ENCODE measurements at regions not wholly inside any gene's neighbourhood (a gene's known extent, or its start where the extent isn't known, plus 50 kb on each side); places are given as distances from the start of the nearest gene placed in this dataset.

DNA sequence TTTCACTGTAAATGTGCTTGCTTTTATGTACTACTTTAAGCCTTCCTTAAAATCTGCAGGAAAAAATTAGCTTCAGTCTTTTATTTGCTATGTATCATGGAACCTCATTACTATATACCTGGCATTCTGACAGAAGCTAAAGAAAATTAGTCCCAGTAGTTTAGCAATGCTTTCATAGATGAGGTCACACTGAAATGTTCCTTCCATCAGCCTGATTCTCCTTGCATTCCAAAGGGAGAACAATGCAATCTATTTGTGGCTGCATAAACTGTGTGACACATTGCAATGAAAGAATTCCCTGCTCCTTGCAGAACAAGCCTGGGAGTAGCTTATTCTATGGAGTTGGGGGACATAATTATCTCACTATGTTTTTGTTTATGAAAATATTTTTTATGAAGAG is 691.5 kb upstream of the ARPP21 start:
- H3K36me3 ChIP-seq (replicated peaks): no peaks in the 10 kb centered on the region
- peak; percentile 74 for DNase-seq

DNA sequence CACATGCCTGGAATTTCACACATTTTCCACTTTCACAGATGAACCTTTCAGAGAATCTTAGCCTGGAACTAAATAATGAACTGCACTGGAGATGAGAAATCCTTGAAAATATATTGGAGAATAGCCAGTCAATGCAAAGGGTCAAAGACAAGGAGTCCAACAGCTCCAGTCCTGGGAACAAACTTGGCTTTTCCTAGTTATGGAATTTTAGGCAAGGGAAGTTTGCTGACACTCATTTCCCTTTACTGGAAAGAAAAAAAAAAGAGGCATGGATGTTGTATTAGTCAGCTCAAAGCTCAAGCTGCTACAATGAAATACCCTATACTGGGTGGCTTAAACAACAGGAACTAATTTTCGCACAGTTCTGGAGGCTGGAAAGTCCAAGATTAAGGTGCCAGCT is 690.8 kb upstream of the ARPP21 start:
- H3K27me3 ChIP-seq (replicated peaks): no peaks in the 10 kb centered on the region
- H3K4me3 ChIP-seq (ENCODE audit: low read depth, low read length): no peak overlapping the region
- DNase-seq: no peak
- TF ChIP-seq, protein P1, sequence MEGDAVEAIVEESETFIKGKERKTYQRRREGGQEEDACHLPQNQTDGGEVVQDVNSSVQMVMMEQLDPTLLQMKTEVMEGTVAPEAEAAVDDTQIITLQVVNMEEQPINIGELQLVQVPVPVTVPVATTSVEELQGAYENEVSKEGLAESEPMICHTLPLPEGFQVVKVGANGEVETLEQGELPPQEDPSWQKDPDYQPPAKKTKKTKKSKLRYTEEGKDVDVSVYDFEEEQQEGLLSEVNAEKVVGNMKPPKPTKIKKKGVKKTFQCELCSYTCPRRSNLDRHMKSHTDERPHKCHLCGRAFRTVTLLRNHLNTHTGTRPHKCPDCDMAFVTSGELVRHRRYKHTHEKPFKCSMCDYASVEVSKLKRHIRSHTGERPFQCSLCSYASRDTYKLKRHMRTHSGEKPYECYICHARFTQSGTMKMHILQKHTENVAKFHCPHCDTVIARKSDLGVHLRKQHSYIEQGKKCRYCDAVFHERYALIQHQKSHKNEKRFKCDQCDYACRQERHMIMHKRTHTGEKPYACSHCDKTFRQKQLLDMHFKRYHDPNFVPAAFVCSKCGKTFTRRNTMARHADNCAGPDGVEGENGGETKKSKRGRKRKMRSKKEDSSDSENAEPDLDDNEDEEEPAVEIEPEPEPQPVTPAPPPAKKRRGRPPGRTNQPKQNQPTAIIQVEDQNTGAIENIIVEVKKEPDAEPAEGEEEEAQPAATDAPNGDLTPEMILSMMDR (IDR thresholded peaks at IDR 0.05; ENCODE audit: low read depth, low read length, missing control alignments): no peak
- H3K27ac ChIP-seq: peak overlapping the region; percentile 70
- H3K36me3 ChIP-seq (replicated peaks): no peaks in the 10 kb centered on the region
- in situ Hi-C loops (cut with HindIII; ENCODE audit: low pct_ligation_motif_present, low sequenced_read_pairs): no loop called here

More for the DNA sequence above, 691.5 kb upstream of the ARPP21 start:
- no peaks in the 10 kb centered on the region for H3K27me3 ChIP-seq (replicated peaks)
- in situ Hi-C loops (cut with HindIII; ENCODE audit: low pct_ligation_motif_present, low sequenced_read_pairs): no loop called here
- H3K27ac ChIP-seq: peak overlapping the region; percentile 70
- TF ChIP-seq, protein P1 (IDR thresholded peaks at IDR 0.05; ENCODE audit: low read depth, low read length, missing control alignments): no peak
- H3K4me3 ChIP-seq (ENCODE audit: low read depth, low read length): no peak overlapping the region

GRCh38 chr3:34955680-34956079 is 683.6 kb upstream of the ARPP21 start:
- DNase-seq: no peak
- H3K27me3 ChIP-seq (replicated peaks): no peaks in the 10 kb centered on the region
- in situ Hi-C loops (cut with HindIII; ENCODE audit: low pct_ligation_motif_present, low sequenced_read_pairs): no loop called here
- no peak overlapping the region for H3K27ac ChIP-seq
- TF ChIP-seq, protein P1 (IDR thresholded peaks at IDR 0.05; ENCODE audit: low read depth, low read length, missing control alignments): no peak
- H3K4me3 ChIP-seq (ENCODE audit: low read depth, low read length): no peak overlapping the region
- H3K36me3 ChIP-seq (replicated peaks): no peaks in the 10 kb centered on the region

GRCh38 chr3:34956511-34956910 is 682.8 kb upstream of the ARPP21 start:
- Histone ChIP-seq H3K27me3 (replicated peaks) (no peaks in the 10 kb centered on the region), H3K27ac (no peak overlapping the region), H3K36me3 (replicated peaks) (no peaks in the 10 kb centered on the region), H3K4me3 (ENCODE audit: low read depth, low read length) (no peak overlapping the region)
- in situ Hi-C loops (cut with HindIII; ENCODE audit: low pct_ligation_motif_present, low sequenced_read_pairs): no loop called here
- TF ChIP-seq, protein P1 (IDR thresholded peaks at IDR 0.05; ENCODE audit: low read depth, low read length, missing control alignments): no peak
- DNase-seq: no peak

GRCh38 chr3:34957677-34958076 is 681.6 kb upstream of the ARPP21 start:
- DNase-seq: peak; percentile 82
- Histone ChIP-seq H3K36me3 (replicated peaks) (no peaks in the 10 kb centered on the region), H3K27me3 (replicated peaks) (no peaks in the 10 kb centered on the region), H3K4me3 (ENCODE audit: low read depth, low read length) (no peak overlapping the region), H3K27ac (peak overlapping the region; percentile 39)
- TF ChIP-seq, protein P1 (IDR thresholded peaks at IDR 0.05; ENCODE audit: low read depth, low read length, missing control alignments): no peak
- in situ Hi-C loops (cut with HindIII; ENCODE audit: low pct_ligation_motif_present, low sequenced_read_pairs): no loop called here

DNA sequence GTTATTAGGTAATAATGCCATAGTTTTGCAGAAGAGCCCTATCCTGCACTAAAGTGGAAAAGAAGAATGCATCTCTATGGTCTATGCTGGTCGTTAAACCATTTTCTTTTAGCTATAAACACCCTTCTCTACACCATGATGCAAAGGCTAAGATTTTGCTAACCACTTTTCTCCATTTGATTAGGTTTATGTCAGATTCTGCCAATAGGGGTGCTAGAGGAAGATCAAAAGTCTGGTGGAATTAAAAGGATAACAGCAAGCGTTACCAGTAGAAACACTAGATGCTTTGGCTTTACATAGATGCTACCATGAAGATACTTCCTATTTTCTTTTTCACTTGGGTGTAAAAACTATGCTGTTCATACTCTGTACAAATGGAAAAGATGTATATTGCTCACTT is 669.8 kb upstream of the ARPP21 start:
- in situ Hi-C loops (cut with HindIII; ENCODE audit: low pct_ligation_motif_present, low sequenced_read_pairs): no loop called here
- H3K36me3 ChIP-seq (replicated peaks): no peaks in the 10 kb centered on the region

More for the DNA sequence above, 669.8 kb upstream of the ARPP21 start:
- H3K27ac ChIP-seq: no peak overlapping the region
- no peak overlapping the region for H3K4me3 ChIP-seq (ENCODE audit: low read depth, low read length)
- no peak for DNase-seq
- TF ChIP-seq, protein P1 (IDR thresholded peaks at IDR 0.05; ENCODE audit: low read depth, low read length, missing control alignments): peak; percentile 12
- no peaks in the 10 kb centered on the region for H3K27me3 ChIP-seq (replicated peaks)

Data from brain microvascular endothelial cell (primary cell).